Activated CD4-positive, alpha-beta T cell treated with anti-CD3 and anti-CD28 coated beads, Interleukin-2, amount 50 U/mL, for 4 hours (primary cell): ENCODE measurements at regions not wholly inside any gene's neighbourhood (a gene's known extent, or its start where the extent isn't known, plus 50 kb on each side); places are given as distances from the start of the nearest gene placed in this dataset.
"Not testable (repeated sequence)": the region's sequence is repeated elsewhere in the genome, so short reads cannot be mapped to it uniquely, and the experiment has no call there.

Experiments used
- DNase-seq, 2 experiments: peaks; one replicate each; pipeline ENCODE4 v3.0.0-alpha.2; 2020

DNA sequence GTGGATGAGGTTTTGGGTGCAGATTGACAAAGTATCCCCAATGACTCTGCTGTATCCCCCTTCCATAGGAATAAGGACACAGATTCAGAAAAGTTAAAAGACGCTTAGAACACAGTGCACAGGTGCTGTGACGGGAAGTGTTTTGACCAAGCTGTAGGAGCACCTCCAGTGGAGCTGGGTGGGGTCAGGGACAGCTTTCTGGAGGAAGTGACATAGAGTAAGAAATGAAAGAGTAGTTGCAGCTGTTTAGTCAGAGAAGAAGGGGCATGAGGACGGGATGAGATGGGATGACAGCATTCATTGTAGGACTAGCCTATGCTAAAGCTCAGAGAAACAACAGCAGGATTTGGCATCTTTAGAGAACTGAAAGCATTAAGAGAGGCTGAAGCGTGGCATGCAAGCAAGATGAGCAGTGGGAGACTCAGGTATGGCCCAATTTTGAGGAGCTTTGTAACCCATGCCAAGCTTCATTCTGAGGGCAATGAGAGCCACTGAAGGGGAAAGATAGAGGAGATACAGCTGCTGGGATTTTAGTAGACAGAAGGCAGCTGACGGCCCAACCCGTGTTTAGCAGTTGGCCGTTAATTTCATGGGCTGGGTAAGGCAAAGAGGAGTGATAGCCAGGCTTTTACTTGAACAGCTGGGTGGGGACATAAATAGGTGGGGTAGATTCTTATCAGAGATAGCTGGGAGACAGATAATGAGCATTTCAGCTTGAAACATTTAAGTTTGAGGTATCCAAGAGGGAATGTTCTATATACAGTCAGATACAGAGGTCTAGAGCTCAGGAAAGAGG is 131.8 kb upstream of the KRAS start:
- DNase-seq: no peak

DNA sequence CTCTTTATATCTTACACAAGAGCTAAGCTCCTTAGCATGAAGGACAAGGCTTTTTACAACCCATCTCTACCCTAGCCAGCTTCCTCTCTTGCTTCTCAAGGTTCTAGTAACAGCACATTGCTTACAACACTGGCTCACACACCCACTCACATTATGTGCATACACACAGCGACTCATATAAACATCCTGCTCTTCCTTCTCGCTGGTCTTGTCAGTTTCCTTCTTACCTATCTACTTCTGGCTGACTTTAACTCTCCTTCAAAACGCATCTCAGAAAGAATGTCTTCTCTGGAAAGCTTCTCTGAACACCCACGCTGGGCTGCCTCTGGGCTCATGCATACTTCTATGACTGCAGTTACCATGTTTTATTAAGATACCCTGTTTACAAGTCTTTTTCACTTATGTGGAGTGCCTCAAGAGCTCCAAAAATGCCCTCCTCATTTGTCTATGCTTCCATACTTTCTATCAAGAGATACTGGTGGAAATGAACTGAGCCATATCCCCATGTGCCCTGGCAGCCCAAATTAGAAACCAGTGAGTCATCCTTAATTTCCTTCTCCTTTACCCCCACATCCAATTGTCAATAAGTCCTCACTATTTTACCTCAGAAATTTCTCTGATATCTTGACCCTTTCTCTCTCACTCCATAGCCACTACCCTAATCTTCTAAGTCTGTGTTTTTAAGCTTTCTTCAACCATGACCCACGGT is 126.9 kb upstream of the KRAS start:
- peak; percentile 14 to 33 for DNase-seq

DNA sequence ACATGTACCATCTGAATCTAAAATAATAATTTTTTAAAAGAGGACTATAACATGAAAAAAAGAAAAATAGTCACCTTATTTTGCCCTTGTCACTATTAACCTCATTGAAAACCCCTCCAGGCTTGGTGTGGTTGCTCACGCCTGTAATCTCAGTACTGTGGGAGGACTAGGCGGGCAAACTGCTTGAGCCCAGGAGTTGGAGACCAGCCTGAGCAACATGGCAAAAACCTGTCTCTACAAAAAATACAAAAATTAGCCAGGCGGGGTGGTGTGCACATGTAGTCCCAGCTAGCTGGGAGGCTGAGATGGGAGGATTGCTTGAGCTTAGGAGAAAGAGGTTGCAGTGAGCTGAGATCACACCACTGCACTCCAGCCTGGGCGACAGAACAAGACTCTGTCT is 126.3 kb upstream of the KRAS start:
- DNase-seq: no peak

DNA sequence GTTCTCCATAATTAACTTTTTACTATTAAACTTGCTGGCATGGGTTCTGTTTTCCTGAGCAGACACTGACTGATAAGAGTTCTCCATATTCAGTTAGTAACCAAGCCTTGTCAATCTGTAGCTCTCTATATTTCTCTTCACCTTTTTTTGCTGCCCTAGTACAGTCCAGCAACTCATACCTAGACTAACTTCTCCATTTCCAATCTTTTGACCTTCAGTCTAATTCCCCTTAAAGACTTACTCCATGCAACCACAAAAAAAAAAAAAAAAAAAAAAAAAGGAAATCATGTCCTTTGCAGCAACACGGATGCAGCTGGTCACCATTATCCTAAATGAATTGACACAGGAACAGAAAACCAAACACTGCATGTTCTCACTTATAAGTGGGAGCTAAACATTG is 125.7 kb upstream of the KRAS start:
- DNase-seq: no peak

DNA sequence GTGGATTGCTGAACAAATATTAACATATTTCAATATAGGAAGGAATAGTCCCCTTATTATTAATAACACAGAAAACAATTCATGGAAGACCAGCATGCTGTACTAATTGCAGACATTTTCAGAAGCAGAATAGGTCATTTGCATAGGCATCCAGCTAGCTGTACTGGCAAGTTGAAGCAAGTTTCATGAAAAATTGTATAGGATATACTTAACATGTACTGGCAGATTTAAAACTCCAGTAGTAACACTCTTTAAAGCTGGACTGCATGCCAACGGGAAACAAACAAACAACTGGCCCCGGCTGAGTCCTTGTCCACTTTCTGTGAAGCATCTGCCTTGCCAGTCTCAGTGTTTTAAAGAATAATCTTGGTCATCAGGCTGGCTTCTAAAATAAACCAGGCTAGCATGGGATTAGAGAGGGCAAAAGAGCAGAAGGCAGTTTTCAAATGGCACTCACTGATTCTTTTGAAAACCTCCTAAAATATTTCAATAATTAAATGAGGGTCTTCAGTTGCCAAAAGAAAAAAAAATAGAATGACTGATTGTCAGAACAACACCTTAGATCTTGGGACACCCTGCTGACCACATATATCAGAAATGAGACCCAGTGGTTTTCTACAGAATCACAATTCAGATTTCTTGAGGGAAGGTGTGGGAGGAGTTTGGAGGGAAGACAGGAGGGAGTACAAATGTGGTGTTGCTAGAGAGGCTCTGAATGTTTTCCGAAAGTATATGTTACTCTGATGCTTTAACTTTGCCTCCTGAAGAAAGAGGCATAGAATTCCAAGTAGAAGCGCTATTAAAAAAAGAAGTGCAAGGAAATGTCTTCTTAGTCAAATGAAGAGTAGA is 122.5 kb upstream of the KRAS start:
- no peak for DNase-seq

DNA sequence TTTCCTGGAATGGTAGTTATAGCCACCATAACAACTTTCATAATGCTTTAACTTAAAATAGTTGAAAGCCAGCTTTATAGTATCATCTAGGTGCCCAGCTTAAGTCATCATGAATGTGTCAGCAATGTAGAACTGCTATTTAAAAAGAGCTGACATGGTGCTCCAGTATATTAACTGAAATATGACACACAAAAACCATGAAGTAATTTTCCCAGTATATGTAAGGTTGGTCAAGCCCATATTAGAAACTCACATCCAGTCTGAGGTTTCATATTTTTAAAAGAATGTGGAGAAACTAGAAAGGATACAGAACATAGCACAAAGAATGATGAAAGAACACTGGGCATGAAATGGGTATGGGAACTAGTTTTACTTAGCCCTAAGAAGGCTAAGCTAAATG is 121.3 kb upstream of the KRAS start:
- no peak for DNase-seq

DNA sequence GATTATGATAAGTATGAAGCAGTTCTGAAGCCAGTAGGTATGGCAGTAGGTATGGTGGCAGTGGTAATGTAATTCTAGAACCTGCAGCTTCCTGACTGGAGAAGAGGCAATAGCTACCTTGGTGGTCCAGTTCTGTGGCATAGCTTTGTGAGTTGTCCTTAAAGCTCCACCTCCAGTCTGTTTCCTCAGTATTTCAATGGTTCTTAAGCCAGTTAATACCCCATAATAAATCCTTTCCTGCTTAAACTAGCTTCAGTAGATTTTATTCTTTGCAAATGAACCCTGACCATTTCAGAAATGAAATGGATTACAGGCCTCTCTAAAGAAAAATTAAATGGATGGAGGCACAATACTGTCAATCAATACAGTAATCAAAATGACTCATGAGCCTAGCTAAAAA is 117.8 kb upstream of the KRAS start:
- no peak for DNase-seq

DNA sequence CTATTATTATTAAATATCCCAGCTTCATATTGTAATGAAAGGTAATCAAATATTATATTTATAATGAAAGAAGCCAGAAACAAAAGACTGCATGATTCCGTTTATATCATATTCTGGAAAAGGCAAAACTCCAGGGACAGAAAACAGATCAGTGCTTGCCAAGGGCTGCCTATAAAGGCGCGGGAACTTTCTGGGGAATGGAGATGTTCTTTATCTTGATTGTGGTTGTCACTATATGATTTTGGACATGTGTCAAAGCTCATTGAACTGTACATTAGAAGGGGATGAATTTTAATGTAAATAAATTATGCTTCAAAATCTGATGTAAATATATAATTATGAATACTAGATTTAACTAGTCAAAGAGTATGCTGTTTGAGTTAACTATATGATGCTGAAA is 115.4 kb upstream of the KRAS start:
- no peak for DNase-seq

DNA sequence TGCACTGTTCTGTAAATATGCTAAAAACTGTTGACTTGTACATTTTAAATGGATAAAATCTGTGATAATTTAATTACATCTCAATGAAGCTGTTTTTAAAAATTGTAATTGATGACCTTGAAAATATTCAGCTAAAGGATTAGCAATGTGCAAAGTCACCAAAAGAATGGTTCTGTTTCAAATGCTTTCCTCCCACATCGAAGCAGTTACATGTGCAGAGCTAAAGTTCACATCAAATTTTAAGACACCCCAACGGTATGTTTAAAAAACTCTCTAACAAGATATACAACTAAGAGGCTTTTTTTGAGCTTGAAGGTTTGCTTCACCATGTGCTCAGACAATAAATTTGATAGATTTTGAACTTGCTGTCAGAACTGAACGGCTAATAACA is 114.6 kb upstream of the KRAS start:
- DNase-seq: no peak

DNA sequence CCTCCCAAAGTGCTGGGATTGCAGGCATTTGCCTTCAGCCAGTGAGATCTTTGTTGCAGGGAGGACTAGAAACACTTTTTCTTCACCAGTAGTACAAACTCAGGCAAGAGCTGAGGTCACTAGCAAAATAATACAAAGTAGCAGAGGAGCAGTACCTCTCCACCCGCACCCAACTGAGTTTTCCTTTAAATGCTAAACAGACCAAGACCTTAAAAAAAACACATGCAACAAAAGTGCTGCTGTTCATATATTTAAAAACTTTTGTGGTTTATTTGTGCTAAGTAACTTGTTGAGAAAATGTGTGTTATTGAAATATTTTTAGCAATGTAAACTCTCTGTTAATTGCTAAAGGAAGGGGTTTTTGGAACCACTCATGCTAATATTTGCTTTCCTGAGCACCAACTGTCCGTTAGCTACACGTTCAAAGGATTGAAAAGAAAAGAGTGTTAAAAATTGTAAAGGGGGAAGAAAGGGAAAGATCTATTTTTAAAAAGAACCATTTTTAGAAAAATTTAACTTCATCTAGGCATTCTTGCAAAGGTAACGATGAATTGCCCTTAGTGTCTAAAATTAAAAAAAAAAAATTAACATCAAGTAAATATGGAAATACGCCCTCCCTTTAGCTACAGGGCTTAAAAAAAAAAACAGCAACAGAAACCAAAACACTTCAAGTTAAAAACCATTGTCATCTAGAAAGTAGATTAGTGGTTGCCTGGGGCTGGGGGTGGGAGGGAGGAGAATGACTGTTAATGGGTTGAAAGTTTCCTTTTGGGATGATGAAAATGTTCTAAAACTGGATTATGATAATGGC is 114.0 kb upstream of the KRAS start:
- peak in 1 of 2 experiments; percentile 13 for DNase-seq

DNA sequence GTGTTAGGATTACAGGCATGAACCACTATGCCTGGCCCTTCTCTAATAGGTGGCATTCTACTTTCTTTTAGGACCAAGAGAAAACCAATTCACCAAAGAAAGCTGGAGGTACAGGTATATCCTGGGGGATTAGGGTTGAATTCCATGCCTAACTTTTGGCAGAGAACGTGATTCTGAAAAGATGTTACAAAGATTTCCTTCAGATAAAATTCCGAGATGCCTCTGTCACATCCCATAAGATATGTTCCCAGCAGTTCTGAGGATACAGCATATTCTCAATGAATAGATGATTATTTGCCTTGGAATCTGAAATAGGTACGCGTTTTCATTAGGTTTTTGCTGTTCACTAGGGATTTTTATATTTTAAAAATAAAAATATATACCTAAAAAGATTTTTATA is 111.9 kb upstream of the KRAS start:
- DNase-seq: no peak

DNA sequence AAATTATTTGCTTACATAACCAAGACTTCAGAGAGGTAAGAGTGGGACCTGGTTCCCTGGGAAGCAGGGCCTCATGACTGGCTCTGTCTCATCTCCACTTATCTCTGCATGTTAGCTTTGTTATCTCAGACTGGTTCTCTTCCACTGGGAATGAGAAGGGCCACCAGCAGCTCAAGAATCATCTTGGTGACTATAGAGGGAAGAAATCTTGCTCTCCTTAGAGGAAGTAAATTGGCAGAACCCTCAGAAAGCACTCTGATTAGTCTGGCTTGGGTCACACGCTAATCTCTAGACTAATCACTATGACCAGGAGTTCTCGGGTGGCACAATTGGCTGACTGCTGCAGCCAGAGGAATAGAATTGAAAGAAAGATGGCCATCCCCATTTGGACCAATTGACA is 110.8 kb upstream of the KRAS start:
- no peak for DNase-seq

DNA sequence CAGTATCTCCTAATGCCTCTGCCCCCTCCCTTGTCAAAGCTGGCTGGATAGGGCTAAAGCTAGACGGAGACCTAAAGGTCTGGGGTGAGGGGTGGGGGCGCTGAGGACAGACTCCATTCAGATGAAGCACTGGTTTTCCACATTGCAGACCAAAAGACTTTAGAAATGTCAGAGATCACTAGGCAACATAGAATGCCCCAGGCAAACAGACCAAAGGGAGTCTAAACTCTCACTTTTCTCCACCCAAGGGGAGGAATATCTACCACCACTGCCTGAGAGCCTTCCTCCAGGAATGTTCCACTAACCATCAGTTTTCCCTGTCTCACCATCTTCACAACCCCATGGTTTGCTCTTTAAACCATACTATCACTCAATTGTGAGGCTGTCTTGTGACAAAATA is 106.9 kb upstream of the KRAS start:
- no peak for DNase-seq

DNA sequence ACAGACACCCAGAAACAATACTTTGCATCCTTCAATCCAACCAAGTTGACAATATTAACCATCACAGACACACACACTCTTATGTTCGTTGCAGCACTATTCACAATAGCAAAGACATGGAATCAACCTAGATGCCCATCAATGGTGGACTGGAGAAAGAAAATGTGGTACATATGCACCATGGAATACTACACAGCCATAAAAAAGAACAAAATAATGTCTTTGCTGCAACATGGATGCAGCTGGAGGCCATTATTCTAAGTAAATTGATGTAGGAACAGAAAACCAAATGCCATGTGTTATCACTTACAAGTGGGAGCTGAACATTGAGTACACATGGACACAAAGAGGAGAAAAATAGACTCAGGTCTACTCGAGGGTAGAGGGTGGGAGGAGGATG is 102.2 kb upstream of the KRAS start:
- not testable (repeated sequence) for DNase-seq

DNA sequence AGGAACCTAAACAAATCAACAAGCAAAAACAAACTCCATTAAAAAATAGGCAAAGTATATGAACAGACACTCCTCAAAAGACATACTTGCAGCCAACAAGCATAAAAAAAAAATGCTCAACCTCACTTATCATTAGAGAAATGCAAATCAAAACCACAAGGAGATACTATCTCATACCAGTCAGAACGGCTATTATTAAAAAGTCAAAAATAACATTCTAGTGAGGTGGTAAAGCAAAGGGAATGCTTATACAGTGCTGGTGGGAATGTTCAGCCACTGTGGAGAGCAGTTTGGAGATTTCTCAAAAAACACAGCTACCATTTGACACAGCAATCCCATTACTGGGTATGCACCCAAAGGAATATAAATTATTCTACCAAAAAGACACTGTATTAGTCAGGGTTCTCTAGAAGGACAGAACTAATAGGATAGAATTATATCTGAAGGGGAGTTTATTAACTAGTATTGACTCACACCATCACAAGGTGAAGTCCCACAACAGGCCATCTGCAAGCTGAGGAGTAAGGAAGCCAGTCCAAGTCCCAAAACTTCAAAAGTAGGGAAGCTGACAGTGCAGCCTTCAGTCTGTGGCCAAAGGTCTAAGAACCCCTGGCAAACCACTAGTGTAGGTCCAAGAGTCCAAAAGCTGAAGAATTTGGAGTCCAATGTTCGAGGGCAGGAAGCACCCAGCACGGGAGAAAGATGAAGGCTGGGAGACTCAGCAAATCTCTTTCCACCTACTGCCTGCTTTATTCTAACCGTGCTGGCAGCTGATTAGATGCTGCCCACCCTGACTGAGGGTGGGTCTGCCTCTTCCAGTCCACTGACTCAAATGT is 101.6 kb upstream of the KRAS start:
- no peak for DNase-seq

DNA sequence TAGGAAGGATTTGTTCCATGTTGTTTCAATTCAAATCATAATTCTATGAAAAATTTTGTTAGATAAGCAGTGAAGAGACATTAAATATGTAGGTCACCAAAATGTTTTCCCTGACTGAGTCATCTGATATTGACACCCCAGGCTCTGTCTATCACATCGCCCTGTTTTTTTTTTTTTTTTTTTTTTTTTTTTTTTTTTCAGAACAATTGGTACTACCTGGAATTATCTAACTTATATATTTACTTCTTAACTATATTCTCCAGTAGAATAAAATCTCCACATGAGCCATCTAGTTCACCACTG is 97.8 kb upstream of the KRAS start:
- no peak for DNase-seq

DNA sequence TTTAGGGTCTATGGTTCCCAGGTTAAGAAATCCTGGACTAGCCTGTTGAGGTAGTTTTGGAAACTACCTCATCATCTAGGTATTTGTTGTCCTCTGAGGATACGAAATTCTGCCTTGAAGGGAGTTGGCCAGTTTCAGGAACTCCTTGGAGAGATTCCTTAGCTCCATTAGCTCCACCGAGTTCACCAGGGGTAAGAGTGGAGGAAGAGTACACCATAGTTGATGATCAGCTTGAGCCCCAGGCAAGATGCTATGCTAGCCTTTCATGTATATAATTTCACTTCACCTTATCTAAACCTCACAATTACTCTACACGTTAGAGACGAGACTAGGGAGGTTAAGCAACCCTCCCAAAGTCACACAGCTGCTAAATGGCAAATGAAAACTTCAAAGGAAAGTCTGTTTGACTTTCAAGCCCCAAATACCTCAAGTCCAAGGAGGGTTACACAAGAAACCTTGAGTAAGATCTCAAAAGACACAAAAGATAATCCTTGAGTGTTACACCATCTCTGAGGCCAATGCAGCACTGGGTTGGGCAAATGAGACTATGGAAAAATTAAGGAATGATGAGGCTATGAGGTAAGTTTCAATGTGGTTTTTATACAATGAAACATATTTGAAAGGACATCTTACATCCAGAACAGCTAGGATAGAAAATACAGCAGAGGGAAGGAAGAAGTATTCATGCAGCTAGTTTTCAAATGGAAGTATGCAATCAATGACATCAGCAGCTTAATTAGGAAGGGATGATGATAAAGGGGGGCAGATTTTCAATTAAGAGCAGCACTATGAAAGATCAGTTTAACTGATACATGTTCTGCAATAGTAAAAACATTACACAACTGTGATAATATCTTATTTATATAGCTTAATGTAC is 97.2 kb upstream of the KRAS start:
- DNase-seq: no peak

DNA sequence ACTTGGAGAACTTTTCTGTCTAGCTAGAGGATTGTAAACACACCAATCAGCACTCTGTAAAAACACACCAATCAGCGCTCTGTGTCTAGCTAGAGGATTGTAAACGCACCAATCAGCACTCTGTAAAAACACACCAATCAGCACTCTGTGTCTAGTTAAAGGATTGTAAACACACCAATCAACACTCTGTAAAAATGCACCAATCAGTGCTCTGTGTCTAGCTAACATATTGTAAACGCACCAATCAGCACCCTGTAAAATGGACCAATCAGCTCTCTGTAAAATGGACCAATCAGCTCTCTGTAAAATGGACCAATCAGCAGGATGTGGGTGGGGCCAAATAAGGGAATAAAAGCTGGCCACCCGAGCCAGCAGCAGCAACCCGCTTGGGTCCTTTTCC is 91.1 kb upstream of the KRAS start:
- DNase-seq: not testable (repeated sequence)

DNA sequence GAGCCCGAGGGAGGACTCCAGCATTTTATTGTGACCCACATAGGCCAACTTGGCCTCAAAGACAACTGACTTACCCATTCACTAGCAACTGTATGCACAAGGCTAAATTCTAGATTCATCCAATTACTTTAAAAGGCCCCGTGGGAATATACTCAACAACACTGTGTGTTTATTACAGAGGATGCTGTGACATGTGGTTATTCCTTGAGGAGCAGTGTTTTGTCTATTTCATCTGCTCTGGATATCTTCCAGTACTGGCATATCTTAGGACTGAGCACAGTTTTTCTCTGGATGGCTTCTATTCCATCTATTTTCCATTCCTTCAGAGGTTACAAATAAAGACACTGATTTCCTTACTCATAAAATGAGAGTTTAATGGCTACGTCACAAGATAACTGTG is 87.2 kb upstream of the KRAS start:
- no peak for DNase-seq

DNA sequence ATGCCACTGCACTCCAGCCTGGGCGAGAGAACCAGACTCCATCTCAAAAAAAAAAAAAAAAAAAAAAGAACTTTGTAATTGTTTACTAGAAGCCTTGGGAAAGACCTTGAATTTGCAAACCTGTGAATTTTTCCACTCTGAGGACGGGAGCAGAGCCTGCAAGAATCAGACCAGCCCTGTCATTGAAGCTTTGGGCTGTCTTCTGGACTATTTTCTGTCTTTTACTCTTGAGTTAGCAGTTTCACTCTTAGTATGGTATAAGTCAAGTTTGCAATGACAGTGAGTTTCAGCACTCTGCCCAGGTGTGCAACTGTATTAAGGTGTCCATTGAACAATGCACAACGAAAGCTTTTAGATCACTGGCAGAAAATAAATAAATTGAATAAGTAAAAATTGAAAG is 81.4 kb upstream of the KRAS start:
- DNase-seq: no peak

DNA sequence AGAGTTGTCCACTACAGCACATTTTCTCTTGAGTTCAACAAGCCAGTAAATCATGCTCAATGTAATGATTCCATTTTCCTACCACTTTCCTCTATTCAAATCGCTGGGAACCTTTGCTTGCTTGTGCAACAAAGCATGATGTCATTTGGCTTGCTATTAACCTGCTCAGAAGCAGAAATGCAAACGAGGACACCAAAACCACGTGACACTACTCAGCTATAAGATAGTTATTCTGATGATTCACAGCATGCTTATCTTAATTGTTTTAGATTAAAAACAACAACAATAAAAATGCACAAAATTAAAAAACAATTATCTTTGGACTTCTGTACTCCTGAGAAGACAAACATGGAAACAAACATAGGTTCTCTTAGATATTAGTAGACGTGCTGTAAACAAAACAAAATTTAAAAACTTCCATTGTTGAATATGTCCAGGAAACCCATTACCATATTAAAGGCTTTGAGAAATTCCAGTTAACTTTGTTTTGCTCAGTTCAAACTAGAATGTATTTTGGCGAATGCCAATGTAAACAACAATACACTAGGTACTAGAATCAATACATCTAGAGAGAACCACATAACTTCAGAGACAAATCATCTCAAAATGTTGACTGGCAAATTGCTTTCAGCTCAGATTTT is 77.5 kb upstream of the KRAS start:
- no peak for DNase-seq
